ENCODE measurements at regions not wholly inside any gene's neighbourhood (a gene's known extent, or its start where the extent isn't known, plus 50 kb on each side); places are given as distances from the start of the nearest gene placed in this dataset.
A peak's percentile ranks its signal among the peaks of the same experiment; 100 is the strongest.

GRCh38 chr4:74537459-74537858 lies 92.5 kb downstream of the AREG start:
- DNase-seq (ENCODE audit: extremely low read depth, low read depth): no peak
- TF ChIP-seq CTCF (IDR thresholded peaks at IDR 0.05; ENCODE audit: low read depth, low read length): no peak

DNA sequence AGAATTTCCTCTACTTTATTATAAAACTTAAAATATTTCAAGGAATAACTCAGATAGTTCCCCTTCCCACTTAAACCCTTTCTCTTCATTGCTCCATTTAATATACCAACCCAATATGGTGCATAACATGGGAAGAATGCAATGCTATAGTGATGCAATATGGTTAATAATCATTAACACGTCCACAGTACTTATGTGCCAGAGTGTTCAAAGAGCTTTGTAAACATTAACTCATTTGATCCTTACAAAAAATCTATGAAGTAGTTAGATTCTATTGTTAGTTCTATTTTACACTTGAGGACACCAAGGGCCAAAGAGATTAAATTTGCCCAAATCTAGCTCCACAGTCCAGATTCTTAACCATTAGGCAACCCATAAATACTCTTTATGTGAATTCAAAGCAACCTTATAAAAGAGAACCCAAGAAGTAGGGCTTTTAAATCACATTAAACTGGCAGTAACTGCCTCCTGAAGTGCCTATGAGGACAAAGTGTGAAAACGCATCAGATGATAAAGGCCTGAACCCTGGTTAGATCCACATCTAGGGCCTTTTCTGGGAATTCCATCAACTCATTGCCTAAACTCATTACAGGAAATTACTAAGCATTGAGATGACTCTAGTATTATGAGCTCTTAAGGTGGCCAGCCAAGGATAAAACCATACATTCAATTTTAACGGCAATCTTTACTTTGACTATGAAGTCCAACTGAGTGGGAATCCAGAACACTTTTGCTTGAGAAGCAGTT lies 94.3 kb downstream of the AREG start:
- no peak for TF ChIP-seq CTCF (IDR thresholded peaks at IDR 0.05; ENCODE audit: low read depth, low read length)
- no peak for DNase-seq (ENCODE audit: extremely low read depth, low read depth)

- no peak for DNase-seq (ENCODE audit: extremely low read depth, low read depth)
- no peak for TF ChIP-seq CTCF (IDR thresholded peaks at IDR 0.05; ENCODE audit: low read depth, low read length)
Observed at GRCh38 chr4:74540193-74540592, 95.3 kb downstream of the AREG start.

DNA sequence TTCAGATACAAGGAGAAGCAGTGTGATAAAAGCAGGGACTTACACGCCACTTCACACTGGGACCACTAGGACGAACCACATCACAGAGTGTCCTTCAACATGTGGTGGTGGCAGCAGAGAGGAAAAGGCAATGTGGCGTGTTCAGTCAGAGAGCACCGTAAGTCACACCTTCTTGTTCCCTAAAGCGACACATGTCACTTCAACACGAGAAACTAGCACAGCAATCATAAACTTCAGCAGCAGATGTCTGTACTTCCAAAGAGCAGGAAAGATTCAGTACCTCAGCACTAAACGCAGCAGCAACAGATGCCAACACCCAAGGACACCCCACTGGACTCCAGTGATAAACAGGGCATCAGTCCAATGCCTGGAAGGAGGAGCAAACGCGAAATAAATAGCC lies 96.7 kb downstream of the AREG start:
- DNase-seq (ENCODE audit: extremely low read depth, low read depth): no peak
- no peak for TF ChIP-seq CTCF (IDR thresholded peaks at IDR 0.05; ENCODE audit: low read depth, low read length)

DNA sequence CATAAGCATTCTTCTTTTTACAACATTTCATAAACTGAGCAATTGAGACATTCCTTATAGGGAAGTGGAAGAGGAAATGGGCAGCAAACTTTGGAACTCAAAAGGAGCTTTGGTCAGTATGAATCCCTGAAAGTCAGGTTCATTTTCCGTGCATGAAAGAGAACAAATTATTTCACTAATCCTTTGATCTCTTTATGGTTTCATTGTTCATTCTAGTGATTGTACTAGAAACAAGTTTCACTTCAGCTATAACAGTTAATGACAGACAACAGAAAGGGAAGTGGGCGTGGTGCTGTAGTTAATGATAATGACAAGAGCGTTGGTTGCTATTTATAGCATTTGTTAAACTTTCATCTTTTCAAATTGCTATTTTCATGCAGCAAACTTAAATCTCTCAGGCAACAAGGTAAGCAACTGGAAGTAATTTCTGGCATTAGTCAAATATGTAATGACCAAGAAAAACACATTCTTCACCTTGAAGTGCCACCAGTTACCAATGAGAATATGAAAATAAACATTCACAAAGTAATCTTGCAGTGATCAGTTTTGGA lies 98.4 kb downstream of the AREG start:
- TF ChIP-seq CTCF (IDR thresholded peaks at IDR 0.05; ENCODE audit: low read depth, low read length): no peak
- DNase-seq (ENCODE audit: extremely low read depth, low read depth): no peak

- DNase-seq (ENCODE audit: extremely low read depth, low read depth): peak; percentile 49
Observed at GRCh38 chr4:74543983-74544382, 99.0 kb downstream of the AREG start.

More at GRCh38 chr4:74543983-74544382, 99.0 kb downstream of the AREG start:
- TF ChIP-seq CTCF (IDR thresholded peaks at IDR 0.05; ENCODE audit: low read depth, low read length): no peak

Measured in AG09319 (cell line).